ENCODE measurements at regions not wholly inside any gene's neighbourhood (a gene's known extent, or its start where the extent isn't known, plus 50 kb on each side); places are given as distances from the start of the nearest gene placed in this dataset.

DNA sequence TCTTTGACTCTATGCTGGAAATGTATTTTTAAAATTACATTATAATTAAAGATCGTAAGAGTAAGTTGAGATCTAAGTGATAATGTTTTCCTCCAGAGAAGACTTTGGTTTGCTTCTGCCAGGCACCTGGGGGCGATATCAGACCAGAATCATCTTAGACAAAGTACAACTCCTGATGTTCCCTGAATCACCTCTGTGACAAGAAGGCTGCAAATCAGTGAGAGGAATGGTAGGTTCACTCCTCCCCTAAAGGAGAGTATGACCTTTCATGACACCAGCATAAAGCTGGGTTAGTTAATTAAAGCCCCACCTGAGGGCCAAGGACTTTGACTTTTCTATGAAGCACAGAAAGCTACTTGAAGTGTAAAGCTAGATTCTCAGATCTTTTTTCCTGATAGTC lies 114.4 kb upstream of the DTNA start:
- H3K27me3 Mint-ChIP-seq = no peaks in the 10 kb centered on the region
- H3K9me3 Mint-ChIP-seq = peaks cover 5% of the 10 kb centered on the region
- no peaks in the 10 kb centered on the region for H3K4me1 Mint-ChIP-seq
- H3K36me3 Mint-ChIP-seq (ENCODE audit: low read depth) = no peaks in the 10 kb centered on the region
- no peak overlapping the region for H3K27ac Mint-ChIP-seq
- no peak for ATAC-seq (replicated peaks)
- H3K4me3 Mint-ChIP-seq = no peak overlapping the region

DNA sequence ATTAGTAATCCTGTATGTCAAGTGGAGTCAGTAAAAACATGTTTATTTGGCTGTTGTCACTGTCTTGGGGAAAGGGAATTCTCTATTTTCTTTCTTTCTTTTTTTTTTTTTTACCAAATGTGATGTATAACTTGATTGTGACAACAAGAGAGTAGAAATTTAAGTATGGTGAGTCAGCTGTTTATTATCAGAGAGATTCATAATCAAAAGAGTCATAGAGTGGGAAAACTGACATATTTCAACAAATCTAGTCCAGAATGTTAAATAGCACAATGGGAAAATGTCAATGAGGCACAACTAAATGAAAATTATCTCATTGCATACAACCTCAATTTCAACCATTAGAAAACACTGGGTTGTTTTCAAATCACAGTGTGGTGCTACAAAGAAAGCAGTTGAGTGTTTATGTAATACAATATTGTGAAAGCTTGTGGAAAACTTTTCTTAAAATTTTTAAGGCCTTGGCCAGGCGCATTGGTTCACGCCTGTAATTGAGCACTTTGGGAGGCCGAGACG lies 111.9 kb upstream of the DTNA start:
- ATAC-seq (replicated peaks) = no peak
- peaks cover 5% of the 10 kb centered on the region for H3K9me3 Mint-ChIP-seq

DNA sequence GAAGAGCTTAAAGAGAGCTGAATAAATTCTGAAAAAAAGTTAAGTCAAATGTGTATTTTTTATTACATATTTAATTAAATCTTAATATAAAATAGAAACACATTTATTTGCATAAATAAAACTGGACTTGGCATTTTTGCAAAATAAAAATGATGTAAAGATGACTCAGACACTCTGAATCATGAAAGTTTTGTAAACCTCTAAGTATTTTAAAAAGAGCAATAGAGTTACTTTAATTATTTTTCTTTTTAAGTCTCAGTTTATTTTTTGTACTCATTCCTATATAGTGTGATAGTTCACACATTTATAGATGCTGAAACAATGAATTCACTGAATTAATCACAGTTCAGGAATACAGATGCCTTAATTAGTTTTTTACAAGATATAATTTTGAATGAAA lies 109.9 kb upstream of the DTNA start:
- H3K27me3 Mint-ChIP-seq = no peaks in the 10 kb centered on the region
- H3K36me3 Mint-ChIP-seq (ENCODE audit: low read depth) = no peaks in the 10 kb centered on the region
- no peaks in the 10 kb centered on the region for H3K4me1 Mint-ChIP-seq
- H3K9me3 Mint-ChIP-seq = peaks cover 5% of the 10 kb centered on the region
- H3K4me3 Mint-ChIP-seq = no peak overlapping the region
- no peak for ATAC-seq (replicated peaks)
- H3K27ac Mint-ChIP-seq = no peak overlapping the region

More for the DNA sequence above, 111.9 kb upstream of the DTNA start:
- Mint-ChIP-seq H3K27me3 (no peaks in the 10 kb centered on the region), H3K27ac (no peak overlapping the region), H3K36me3 (ENCODE audit: low read depth) (no peaks in the 10 kb centered on the region), H3K4me1 (no peaks in the 10 kb centered on the region), H3K4me3 (no peak overlapping the region)

DNA sequence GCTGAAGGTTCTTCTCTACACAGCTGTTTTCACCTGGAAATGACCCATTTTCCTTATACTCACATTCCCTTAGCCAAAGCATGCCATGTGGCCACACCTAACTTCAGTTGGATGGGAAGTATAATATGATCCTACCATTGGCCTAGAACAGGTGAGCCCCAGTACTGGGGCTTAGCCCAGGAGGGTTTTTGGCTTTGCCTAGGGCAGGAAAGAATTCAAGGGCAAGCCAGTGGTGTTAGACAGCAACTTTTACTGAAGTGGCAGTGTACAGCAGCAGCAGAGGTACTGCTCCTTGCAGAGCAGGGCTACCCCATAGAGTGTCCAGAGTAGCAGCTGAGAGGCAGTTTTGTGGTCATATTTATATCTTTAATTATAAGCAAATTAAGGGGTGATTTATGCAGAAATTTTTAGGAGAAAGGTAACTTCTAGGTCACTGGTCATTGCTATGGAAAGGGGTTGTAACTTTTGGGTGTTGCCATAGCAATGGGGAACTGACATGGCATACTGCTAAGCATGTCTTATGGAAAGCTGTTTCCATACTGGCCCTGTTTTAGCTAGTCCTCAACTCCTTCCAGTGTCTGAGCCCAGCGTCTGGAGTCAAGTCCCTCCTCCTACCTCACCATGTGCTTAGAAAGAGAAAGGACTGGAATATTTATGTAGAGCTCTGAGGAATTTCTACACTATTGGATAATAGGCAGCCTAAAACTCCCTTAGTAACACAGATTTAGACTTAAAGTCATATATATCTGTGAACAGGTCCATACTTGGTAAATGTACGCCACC lies 109.0 kb upstream of the DTNA start:
- H3K36me3 Mint-ChIP-seq (ENCODE audit: low read depth) = no peaks in the 10 kb centered on the region
- H3K27me3 Mint-ChIP-seq = no peaks in the 10 kb centered on the region
- no peak overlapping the region for H3K4me3 Mint-ChIP-seq
- no peak overlapping the region for H3K27ac Mint-ChIP-seq
- H3K9me3 Mint-ChIP-seq = peaks cover 5% of the 10 kb centered on the region
- no peaks in the 10 kb centered on the region for H3K4me1 Mint-ChIP-seq
- no peak for ATAC-seq (replicated peaks)

DNA sequence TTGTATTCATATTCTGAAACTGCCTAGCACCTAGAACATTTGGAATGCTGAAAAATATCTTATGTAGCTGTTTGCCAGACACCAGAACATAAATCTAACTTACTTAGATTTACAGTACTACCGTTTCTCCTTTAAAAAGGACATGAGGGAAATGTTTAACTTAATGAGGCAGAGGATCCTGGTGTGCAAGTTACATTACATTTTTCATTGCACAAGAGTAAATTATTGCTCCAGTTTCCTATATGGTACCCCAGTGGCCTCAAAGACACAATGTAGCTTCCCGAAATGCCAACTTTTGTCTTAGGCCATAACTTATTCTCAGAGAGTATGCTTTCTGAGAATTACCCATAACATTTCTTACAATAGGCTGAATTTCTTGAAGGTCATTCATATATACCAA lies 105.5 kb upstream of the DTNA start:
- no peaks in the 10 kb centered on the region for H3K36me3 Mint-ChIP-seq (ENCODE audit: low read depth)
- H3K4me3 Mint-ChIP-seq = no peak overlapping the region
- no peak overlapping the region for H3K27ac Mint-ChIP-seq
- H3K27me3 Mint-ChIP-seq = no peaks in the 10 kb centered on the region
- no peaks in the 10 kb centered on the region for H3K9me3 Mint-ChIP-seq
- no peak for ATAC-seq (replicated peaks)
- no peaks in the 10 kb centered on the region for H3K4me1 Mint-ChIP-seq

DNA sequence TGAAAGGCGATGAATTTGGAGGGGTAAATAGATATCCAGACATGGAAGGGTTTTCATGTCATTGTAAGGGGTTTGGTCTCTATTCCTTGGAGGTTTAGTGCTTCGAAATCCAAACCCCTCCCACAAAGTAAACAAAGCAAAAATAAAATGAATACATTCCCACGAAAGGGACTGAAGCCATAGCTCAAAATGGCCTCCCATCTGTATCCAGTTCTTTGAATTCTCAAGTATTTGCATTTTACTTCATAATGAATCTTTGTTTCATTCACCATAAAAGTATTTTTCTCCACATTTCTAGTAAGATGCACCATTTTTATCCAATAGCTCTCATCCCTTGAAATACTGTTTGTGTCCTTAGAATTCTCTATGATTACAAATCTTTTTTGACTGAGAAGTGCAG lies 103.2 kb upstream of the DTNA start:
- ATAC-seq (replicated peaks) = no peak
- Mint-ChIP-seq H3K27ac (no peak overlapping the region), H3K9me3 (no peaks in the 10 kb centered on the region), H3K36me3 (ENCODE audit: low read depth) (no peaks in the 10 kb centered on the region), H3K27me3 (no peaks in the 10 kb centered on the region), H3K4me3 (no peak overlapping the region), H3K4me1 (no peaks in the 10 kb centered on the region)

DNA sequence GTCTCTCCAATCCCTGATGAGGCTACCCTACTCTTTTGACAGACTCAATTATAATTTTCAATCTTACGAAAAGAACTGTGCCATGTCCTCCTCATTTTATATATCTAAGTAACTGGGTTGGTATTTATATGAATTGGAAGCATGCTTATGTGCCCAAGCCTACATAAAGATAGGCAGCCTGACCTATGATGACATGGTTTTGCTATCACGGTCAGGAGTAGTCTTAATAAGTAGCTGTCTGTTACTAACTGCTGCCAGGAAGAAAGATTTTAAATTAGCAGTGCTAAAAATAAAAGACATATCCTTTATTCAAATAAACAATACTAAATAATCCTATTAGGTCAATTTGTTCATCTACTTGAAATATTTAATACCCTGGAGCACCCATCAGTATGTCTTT lies 102.0 kb upstream of the DTNA start:
- Mint-ChIP-seq H3K4me1 (no peaks in the 10 kb centered on the region), H3K9me3 (no peaks in the 10 kb centered on the region), H3K27ac (no peak overlapping the region), H3K36me3 (ENCODE audit: low read depth) (no peaks in the 10 kb centered on the region), H3K4me3 (no peak overlapping the region), H3K27me3 (no peaks in the 10 kb centered on the region)
- no peak for ATAC-seq (replicated peaks)

DNA sequence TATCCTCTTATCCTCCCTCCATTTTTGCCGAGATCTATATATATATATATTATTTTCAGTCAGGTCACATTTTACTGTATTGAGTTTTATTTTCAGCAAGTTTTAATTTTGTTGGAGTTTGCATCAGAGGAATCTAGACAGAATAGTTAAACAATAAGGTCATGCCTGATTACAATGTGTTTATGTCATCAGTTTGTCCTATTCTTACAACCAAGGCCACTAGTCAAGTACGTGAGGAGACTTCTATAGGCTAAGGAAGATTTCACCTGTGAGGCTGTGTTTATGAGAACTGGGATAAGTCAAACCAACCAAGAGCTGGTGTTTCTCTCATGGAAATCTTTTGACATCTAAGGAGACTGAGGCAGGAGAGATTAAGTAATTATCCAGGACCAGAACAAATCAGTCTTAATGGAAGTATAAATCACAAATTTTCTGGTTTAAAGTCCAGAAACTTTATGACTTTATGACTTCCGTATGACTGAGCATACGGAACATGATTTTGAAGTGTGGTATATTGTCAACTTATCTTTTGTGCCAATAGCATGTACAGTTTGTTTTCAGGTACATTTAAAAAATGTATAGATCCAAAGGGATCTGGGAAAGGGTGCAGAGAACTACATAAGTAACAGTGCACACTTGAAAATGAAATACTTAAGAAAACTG lies 100.0 kb upstream of the DTNA start:
- H3K27me3 Mint-ChIP-seq = no peaks in the 10 kb centered on the region
- H3K27ac Mint-ChIP-seq = no peak overlapping the region
- no peak overlapping the region for H3K4me3 Mint-ChIP-seq
- H3K9me3 Mint-ChIP-seq = no peaks in the 10 kb centered on the region
- ATAC-seq (replicated peaks) = no peak
- no peaks in the 10 kb centered on the region for H3K36me3 Mint-ChIP-seq (ENCODE audit: low read depth)
- H3K4me1 Mint-ChIP-seq = no peaks in the 10 kb centered on the region

DNA sequence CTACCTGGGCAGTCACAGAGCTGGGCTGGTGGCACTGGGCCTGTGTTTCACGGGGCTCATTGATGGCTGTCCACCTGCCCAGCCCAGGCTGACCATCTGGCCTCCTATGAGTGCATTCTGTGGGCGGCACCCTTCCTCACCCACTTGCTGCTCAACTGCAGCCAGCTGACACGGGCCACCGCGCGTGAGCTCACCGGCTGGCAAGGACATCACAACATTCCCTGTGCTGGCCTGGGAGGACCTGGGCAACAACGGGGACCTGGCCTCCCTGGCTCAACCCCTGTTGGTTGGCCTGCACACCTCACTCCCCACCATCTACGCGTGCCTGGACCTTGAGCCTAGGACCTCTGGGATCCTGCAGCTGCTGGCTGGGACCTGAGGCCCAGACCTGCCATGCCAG lies 98.2 kb upstream of the DTNA start:
- no peaks in the 10 kb centered on the region for H3K4me1 Mint-ChIP-seq

DNA sequence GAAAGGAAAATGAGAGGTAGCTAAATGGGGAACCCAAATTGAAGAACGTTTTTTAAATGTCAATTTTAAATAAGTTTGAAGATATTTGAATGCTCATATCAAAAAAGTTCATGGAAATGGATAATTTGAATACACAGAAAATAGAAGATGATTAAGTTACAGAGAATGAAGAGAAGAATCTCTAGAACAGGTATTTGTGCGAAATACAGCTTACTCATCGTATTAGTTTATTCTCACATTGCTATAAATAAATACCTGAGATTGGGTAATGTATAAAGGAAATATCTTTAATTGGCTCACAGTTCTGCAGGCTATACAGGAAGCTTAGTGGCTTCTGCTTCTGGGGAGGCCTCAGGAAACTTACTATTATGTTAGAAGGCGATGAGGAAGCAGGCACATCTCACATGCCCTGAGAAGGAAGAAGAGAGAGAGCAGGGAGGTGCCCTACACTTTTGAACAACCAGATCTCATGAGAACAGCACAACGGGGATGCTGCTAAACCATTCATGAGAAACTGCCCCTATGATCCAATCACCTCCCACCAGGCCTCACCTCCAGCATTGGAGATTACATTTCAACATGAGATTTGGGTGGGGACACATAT lies 89.7 kb upstream of the DTNA start:
- Mint-ChIP-seq H3K27ac (no peak overlapping the region), H3K36me3 (ENCODE audit: low read depth) (no peaks in the 10 kb centered on the region), H3K4me3 (no peak overlapping the region), H3K4me1 (no peaks in the 10 kb centered on the region), H3K9me3 (peaks cover 15% of the 10 kb centered on the region), H3K27me3 (no peaks in the 10 kb centered on the region)
- ATAC-seq (replicated peaks) = no peak

More for the DNA sequence above, 98.2 kb upstream of the DTNA start:
- Mint-ChIP-seq H3K4me3 (no peak overlapping the region), H3K27ac (no peak overlapping the region), H3K36me3 (ENCODE audit: low read depth) (no peaks in the 10 kb centered on the region), H3K9me3 (peaks cover 1% of the 10 kb centered on the region), H3K27me3 (no peaks in the 10 kb centered on the region)
- no peak for ATAC-seq (replicated peaks)

DNA sequence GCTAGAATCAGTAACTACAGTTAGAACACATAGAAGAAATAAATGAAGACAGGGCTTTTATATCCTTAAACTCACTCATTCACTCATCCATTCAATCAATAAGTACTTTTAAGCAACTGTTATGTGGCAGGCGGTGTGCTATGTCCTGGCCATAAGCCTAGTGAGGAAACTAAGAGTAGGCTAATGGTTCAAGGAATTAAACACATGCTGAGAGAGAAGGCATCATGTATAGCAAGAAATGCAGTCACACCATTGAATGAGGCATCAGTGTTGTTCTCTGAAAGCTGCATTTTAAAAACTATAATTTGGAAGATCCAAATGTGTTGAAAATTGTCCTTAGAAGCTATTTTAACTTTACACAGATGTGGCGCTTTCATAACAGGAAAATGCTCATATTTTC lies 86.5 kb upstream of the DTNA start:
- Mint-ChIP-seq H3K4me3 (no peak overlapping the region), H3K27ac (no peak overlapping the region), H3K36me3 (ENCODE audit: low read depth) (no peaks in the 10 kb centered on the region), H3K27me3 (no peaks in the 10 kb centered on the region), H3K9me3 (peaks cover 11% of the 10 kb centered on the region), H3K4me1 (no peaks in the 10 kb centered on the region)
- no peak for ATAC-seq (replicated peaks)

DNA sequence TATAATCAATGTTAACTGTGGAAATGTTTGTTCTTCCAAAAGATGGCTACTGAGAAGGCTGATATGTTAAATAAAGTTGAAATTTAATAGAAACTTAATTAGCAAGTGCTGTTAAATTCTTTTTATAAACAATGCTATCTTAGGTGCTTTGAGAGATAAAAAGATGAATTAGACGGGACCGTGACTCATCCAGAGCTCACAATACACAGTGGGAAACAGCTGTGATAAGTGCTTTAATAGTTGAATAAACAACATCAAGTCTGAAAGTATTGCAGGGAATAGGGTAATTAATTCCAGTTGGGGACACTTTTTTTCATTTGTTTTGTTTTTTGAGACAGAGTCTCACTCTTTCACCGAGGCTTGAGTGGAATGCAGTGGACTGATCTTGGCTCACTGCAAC lies 85.5 kb upstream of the DTNA start:
- Mint-ChIP-seq H3K4me1 (no peaks in the 10 kb centered on the region), H3K36me3 (ENCODE audit: low read depth) (no peaks in the 10 kb centered on the region), H3K27ac (no peak overlapping the region), H3K9me3 (peaks cover 5% of the 10 kb centered on the region), H3K4me3 (no peak overlapping the region), H3K27me3 (peaks cover under 1% of the 10 kb centered on the region)
- ATAC-seq (replicated peaks) = no peak

DNA sequence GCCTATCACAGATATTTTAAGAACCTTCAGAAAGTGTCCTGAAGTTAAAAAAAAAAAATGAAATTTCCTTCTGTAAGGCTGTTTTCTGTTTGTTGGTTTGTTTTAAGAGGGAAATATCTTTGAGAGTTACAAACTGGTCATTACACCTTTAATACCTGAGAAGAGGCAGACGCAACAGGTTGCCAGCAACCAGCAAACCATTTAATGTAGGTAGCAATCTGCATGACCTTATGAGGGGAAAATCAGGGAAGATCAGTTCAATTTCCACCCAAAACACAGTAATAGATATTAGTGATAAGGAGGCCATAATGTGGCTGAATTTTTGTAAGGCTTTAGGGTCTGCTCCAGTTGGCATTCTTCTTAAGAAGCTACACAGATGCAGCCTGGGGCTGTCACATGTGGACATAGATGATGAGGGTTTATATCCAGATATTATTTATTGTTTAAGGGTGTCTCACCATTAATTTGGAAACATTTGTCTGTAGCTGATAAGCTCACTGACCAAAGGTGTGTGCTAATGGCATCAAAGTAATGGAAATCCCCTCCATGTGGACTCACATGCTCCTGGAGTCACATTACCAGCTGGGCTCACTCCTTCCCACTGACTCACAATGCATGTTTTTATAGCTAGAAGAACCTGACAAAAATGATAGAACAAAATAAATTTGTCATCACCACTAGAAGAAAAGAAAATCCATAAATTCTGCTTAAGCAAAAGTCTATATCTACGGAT lies 83.5 kb upstream of the DTNA start:
- H3K27ac Mint-ChIP-seq = no peak overlapping the region
- H3K9me3 Mint-ChIP-seq = no peaks in the 10 kb centered on the region
- no peaks in the 10 kb centered on the region for H3K4me1 Mint-ChIP-seq
- no peak overlapping the region for H3K4me3 Mint-ChIP-seq
- H3K36me3 Mint-ChIP-seq (ENCODE audit: low read depth) = no peaks in the 10 kb centered on the region
- no peak for ATAC-seq (replicated peaks)
- H3K27me3 Mint-ChIP-seq = peaks cover 5% of the 10 kb centered on the region

DNA sequence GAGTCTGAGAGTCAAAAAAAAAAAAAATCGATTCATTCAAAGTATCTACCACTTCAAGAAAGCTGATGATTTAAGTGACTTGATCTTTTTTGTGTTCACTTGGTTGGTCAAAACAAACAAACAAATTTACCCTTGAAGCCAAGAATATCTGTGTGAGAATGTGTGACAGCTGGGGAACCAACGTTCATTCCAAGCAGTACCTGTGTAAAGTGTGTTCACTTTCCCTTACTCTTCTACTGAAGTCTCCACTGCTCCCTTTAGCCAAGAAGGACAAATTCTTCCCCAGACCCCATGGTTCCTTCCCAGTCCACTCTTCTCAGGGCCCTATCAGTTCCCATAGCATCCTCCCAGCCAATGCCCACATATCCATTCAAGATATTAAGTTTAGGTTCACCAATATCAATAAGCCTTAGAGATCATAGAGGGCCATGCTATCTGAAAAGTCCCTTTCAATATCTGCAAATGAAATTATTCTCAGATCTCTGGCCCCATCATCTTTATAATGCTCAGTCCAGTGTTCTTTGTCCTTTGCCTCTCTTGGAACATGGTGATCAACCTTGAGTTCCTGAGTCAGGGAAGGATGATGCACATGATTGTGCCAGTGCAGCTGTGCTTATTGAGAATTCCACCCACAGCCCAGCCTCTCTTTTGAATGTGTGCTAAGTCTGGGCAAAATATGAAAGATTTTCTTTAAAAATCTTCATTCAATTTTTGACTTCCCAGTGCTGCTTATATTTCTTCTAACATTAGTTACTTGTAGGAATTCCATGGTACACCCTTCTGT lies 82.8 kb upstream of the DTNA start:
- Mint-ChIP-seq H3K4me3 (no peak overlapping the region), H3K9me3 (no peaks in the 10 kb centered on the region), H3K4me1 (no peaks in the 10 kb centered on the region), H3K36me3 (ENCODE audit: low read depth) (no peaks in the 10 kb centered on the region), H3K27me3 (peaks cover 5% of the 10 kb centered on the region), H3K27ac (no peak overlapping the region)
- no peak for ATAC-seq (replicated peaks)
